ENCODE measurements at regions not wholly inside any gene's neighbourhood (a gene's known extent, or its start where the extent isn't known, plus 50 kb on each side); places are given as distances from the start of the nearest gene placed in this dataset.

GRCh38 chr10:129391464-129391863 is 75.6 kb upstream of the MGMT start:
- TF ChIP-seq CTCF (IDR thresholded peaks at IDR 0.05; ENCODE audit: low read depth, low read length): no peak

GRCh38 chr10:129392855-129393254 is 74.2 kb upstream of the MGMT start:
- Histone ChIP-seq H3K27me3 (ENCODE audit: control insufficient read depth, insufficient read depth, low read length) (no peaks in the 10 kb centered on the region), H3K4me3 (ENCODE audit: low read depth, low read length) (no peak overlapping the region), H3K9me3 (ENCODE audit: control insufficient read depth, insufficient read depth, low read length) (peaks cover 19% of the 10 kb centered on the region), H3K27ac (ENCODE audit: low read depth, low read length) (no peak overlapping the region)
- POLR2A ChIA-PET: no interaction called here
- CTCF ChIA-PET: no interaction called here
- no peak for DNase-seq (ENCODE audit: low read depth, low spot score)
- no peak for TF ChIP-seq CTCF (IDR thresholded peaks at IDR 0.05; ENCODE audit: low read depth, low read length)

More at GRCh38 chr10:129391464-129391863, 75.6 kb upstream of the MGMT start:
- Histone ChIP-seq H3K4me3 (ENCODE audit: low read depth, low read length) (no peak overlapping the region), H3K27ac (ENCODE audit: low read depth, low read length) (no peak overlapping the region), H3K27me3 (ENCODE audit: control insufficient read depth, insufficient read depth, low read length) (no peaks in the 10 kb centered on the region), H3K9me3 (ENCODE audit: control insufficient read depth, insufficient read depth, low read length) (peaks cover 15% of the 10 kb centered on the region)
- POLR2A ChIA-PET: no interaction called here
- CTCF ChIA-PET: no interaction called here
- no peak for DNase-seq (ENCODE audit: low read depth, low spot score)

GRCh38 chr10:129393812-129394211 is 73.2 kb upstream of the MGMT start:
- TF ChIP-seq CTCF (IDR thresholded peaks at IDR 0.05; ENCODE audit: low read depth, low read length): no peak
- H3K27ac ChIP-seq (ENCODE audit: low read depth, low read length): no peak overlapping the region
- DNase-seq (ENCODE audit: low read depth, low spot score): no peak
- no peak overlapping the region for H3K4me3 ChIP-seq (ENCODE audit: low read depth, low read length)
- ChIA-PET CTCF (no interaction called here), POLR2A (no interaction called here)
- peaks cover 19% of the 10 kb centered on the region for H3K9me3 ChIP-seq (ENCODE audit: control insufficient read depth, insufficient read depth, low read length)
- no peaks in the 10 kb centered on the region for H3K27me3 ChIP-seq (ENCODE audit: control insufficient read depth, insufficient read depth, low read length)

GRCh38 chr10:129394518-129395328 is 72.3 kb upstream of the MGMT start:
- TF ChIP-seq CTCF (IDR thresholded peaks at IDR 0.05; ENCODE audit: low read depth, low read length): no peak
- ChIA-PET POLR2A (no interaction called here), CTCF (no interaction called here)
- H3K27ac ChIP-seq (ENCODE audit: low read depth, low read length): no peak overlapping the region
- H3K9me3 ChIP-seq (ENCODE audit: control insufficient read depth, insufficient read depth, low read length): peaks cover 19% of the 10 kb centered on the region
- no peak for DNase-seq (ENCODE audit: low read depth, low spot score)
- H3K4me3 ChIP-seq (ENCODE audit: low read depth, low read length): no peak overlapping the region
- no peaks in the 10 kb centered on the region for H3K27me3 ChIP-seq (ENCODE audit: control insufficient read depth, insufficient read depth, low read length)

- H3K27ac ChIP-seq (ENCODE audit: low read depth, low read length): no peak overlapping the region
- TF ChIP-seq CTCF (IDR thresholded peaks at IDR 0.05; ENCODE audit: low read depth, low read length): no peak
- no peak for DNase-seq (ENCODE audit: low read depth, low spot score)
- ChIA-PET POLR2A (no interaction called here), CTCF (no interaction called here)
- no peaks in the 10 kb centered on the region for H3K27me3 ChIP-seq (ENCODE audit: control insufficient read depth, insufficient read depth, low read length)
- H3K9me3 ChIP-seq (ENCODE audit: control insufficient read depth, insufficient read depth, low read length): peaks cover 19% of the 10 kb centered on the region
- H3K4me3 ChIP-seq (ENCODE audit: low read depth, low read length): no peak overlapping the region
Measured at GRCh38 chr10:129396021-129396722, 70.9 kb upstream of the MGMT start.
